Fibroblast of lung (primary cell): ENCODE measurements at regions not wholly inside any gene's neighbourhood (a gene's known extent, or its start where the extent isn't known, plus 50 kb on each side); places are given as distances from the start of the nearest gene placed in this dataset.

Experiments used
- CTCF ChIP-seq, 2 donors: IDR thresholded peaks in 1 of 2; conservative IDR thresholded peaks in 1 of 2; 1 replicate in 1 of 2; 2 replicates in 1 of 2; pipeline ENCODE4 v1.5.1; 2011 to 2012; ENCODE audit warnings: low read length in 2 of 2, control low read depth in 1 of 2, inconsistent platforms in 1 of 2, low read depth in 1 of 2, mild to moderate bottlenecking in 1 of 2
- EZH2 ChIP-seq: IDR thresholded peaks from 2 replicates; pipeline ENCODE4 v1.5.1; 2012; ENCODE audit warnings: low read length, control low read depth, mild to moderate bottlenecking; ENCODE audit errors: missing control alignments

- TF ChIP-seq CTCF (conservative IDR thresholded peaks at IDR 0.05 in 1 of 2, IDR thresholded peaks at IDR 0.05 in 1 of 2; ENCODE audit: low read depth in 1 of 2, low read length in 2 of 2) (no peak), EZH2 (no peak)
Measured at GRCh38 chr15:25556136-25556535, 117.3 kb upstream of the UBE3A start.
